Endodermal cell (in vitro differentiated cells): ENCODE measurements at regions not wholly inside any gene's neighbourhood (a gene's known extent, or its start where the extent isn't known, plus 50 kb on each side); places are given as distances from the start of the nearest gene placed in this dataset.

ENCODE experiments used
- DNase-seq: peaks from one replicate; pipeline ENCODE4 v3.0.0-alpha.2; 2017
- H3K27ac ChIP-seq: 2 replicates; pipeline ENCODE4 v1.5.1; 2013; ENCODE audit warnings: mild to moderate bottlenecking, low read depth, low read length, moderate library complexity
- H3K27me3 ChIP-seq: 2 replicates; pipeline ENCODE4 v1.6.1; 2013; ENCODE audit warnings: mild to moderate bottlenecking, low read length, moderate library complexity; ENCODE audit not compliant: insufficient read depth, control insufficient read depth, poor library complexity, severe bottlenecking
- H3K36me3 ChIP-seq: 2 replicates; pipeline ENCODE4 v1.7.0; 2013; ENCODE audit warnings: mild to moderate bottlenecking, low read length, moderate library complexity; ENCODE audit not compliant: control insufficient read depth, insufficient read depth
- H3K4me1 ChIP-seq: one replicate; pipeline ENCODE4 v1.7.0; 2013; ENCODE audit warnings: low read length; ENCODE audit not compliant: control insufficient read depth, insufficient read depth
- H3K4me3 ChIP-seq: 2 replicates; pipeline ENCODE4 v1.5.1; 2013; ENCODE audit warnings: mild to moderate bottlenecking, low read length, moderate library complexity
- H3K9ac ChIP-seq: 2 replicates; pipeline ENCODE4 v1.6.1; 2013; ENCODE audit warnings: mild to moderate bottlenecking, low read length, moderate library complexity; ENCODE audit not compliant: poor library complexity, severe bottlenecking; ENCODE audit errors: extremely low read depth
- H3K9me3 ChIP-seq: 2 replicates; pipeline ENCODE4 v1.6.1; 2013; ENCODE audit warnings: mild to moderate bottlenecking, low read length, moderate library complexity; ENCODE audit not compliant: control insufficient read depth
- H3K27ac Mint-ChIP-seq: 2 replicates; pipeline ENCODE4 v1.8.0; 2020; ENCODE audit warnings: mixed read lengths
- H3K27me3 Mint-ChIP-seq: 2 replicates; pipeline ENCODE4 v1.8.0; 2021; ENCODE audit warnings: mild to moderate bottlenecking, mixed read lengths; ENCODE audit not compliant: insufficient read depth
- H3K36me3 Mint-ChIP-seq: 2 replicates; pipeline ENCODE4 v1.8.0; 2020; ENCODE audit warnings: low read depth, mixed read lengths
- H3K4me1 Mint-ChIP-seq: 2 replicates; pipeline ENCODE4 v1.8.0; 2020; ENCODE audit warnings: mixed read lengths
- H3K4me3 Mint-ChIP-seq: 2 replicates; pipeline ENCODE4 v1.8.0; 2020; ENCODE audit warnings: mild to moderate bottlenecking, moderate library complexity, mixed read lengths
- H3K9me3 Mint-ChIP-seq: 2 replicates; pipeline ENCODE4 v1.8.0; 2020; ENCODE audit warnings: mild to moderate bottlenecking, mixed read lengths
- CTCF ChIP-seq: fragments of 200-600 bp; sonication (generic); conservative IDR thresholded peaks from 2 replicates; pipeline ENCODE4 v1.5.0; 2021; ENCODE audit warnings: antibody characterized with exemption, mild to moderate bottlenecking
- WGBS, 2 experiments: methylation state at CpG; one replicate each; pipeline versions ENCODE4 v1.1.5 to v1.1.7; 2013; ENCODE audit warnings: missing lambda C conversion rate in 2 of 2, mixed read lengths in 1 of 2; ENCODE audit not compliant: insufficient coverage in 1 of 2, insufficient read length in 1 of 2; 5-methylcytosine and 5-hydroxymethylcytosine counted together

- Histone ChIP-seq H3K4me1 (peaks cover 5% of the 10 kb centered on the region), H3K36me3 (no peaks in the 10 kb centered on the region), H3K27me3 (no peaks in the 10 kb centered on the region), H3K9ac (no peak overlapping the region), H3K27ac (no peak overlapping the region), H3K9me3 (no peaks in the 10 kb centered on the region), H3K4me3 (no peak overlapping the region)
- WGBS, 2 experiments: 91 to 100% methylated on average over 1 of the region's 1 CpG
- H3K27me3 Mint-ChIP-seq: no peaks in the 10 kb centered on the region
- no peaks in the 10 kb centered on the region for H3K36me3 Mint-ChIP-seq
- H3K27ac Mint-ChIP-seq: no peak overlapping the region
- no peak for DNase-seq
- peaks cover 14% of the 10 kb centered on the region for H3K4me1 Mint-ChIP-seq
- TF ChIP-seq CTCF: no peak
- no peak overlapping the region for H3K4me3 Mint-ChIP-seq
- no peaks in the 10 kb centered on the region for H3K9me3 Mint-ChIP-seq
These were observed 1226.6 kb upstream of the ADGRL3 start for GRCh38 chr4:59973492-59973891.

- no peaks in the 10 kb centered on the region for H3K9me3 Mint-ChIP-seq
- TF ChIP-seq CTCF: no peak
- Histone ChIP-seq H3K9ac (no peak overlapping the region), H3K4me3 (no peak overlapping the region), H3K27me3 (no peaks in the 10 kb centered on the region), H3K27ac (no peak overlapping the region), H3K36me3 (no peaks in the 10 kb centered on the region), H3K4me1 (no peaks in the 10 kb centered on the region), H3K9me3 (no peaks in the 10 kb centered on the region)
- H3K27me3 Mint-ChIP-seq: no peaks in the 10 kb centered on the region
- peaks cover 12% of the 10 kb centered on the region for H3K4me1 Mint-ChIP-seq
- H3K27ac Mint-ChIP-seq: no peak overlapping the region
- H3K4me3 Mint-ChIP-seq: no peak overlapping the region
- 80 to 86% methylated on average over 1 of the region's 1 CpG for whole genome bisulfite sequencing, 2 experiments
- no peaks in the 10 kb centered on the region for H3K36me3 Mint-ChIP-seq
- DNase-seq: no peak
These were observed 1221.1 kb upstream of the ADGRL3 start for GRCh38 chr4:59979061-59979460.

- no peak overlapping the region for H3K27ac ChIP-seq
- peaks cover 9% of the 10 kb centered on the region for H3K4me1 Mint-ChIP-seq
- no peak overlapping the region for H3K4me3 ChIP-seq
- no peak overlapping the region for H3K27ac Mint-ChIP-seq
- no peak overlapping the region for H3K9ac ChIP-seq
- no peaks in the 10 kb centered on the region for H3K27me3 Mint-ChIP-seq
- H3K9me3 ChIP-seq: no peaks in the 10 kb centered on the region
- H3K4me1 ChIP-seq: no peaks in the 10 kb centered on the region
- no peak overlapping the region for H3K4me3 Mint-ChIP-seq
- WGBS, 2 experiments: 79% methylated on average over 1 of the region's 1 CpG; no CpG with 5 or more reads in 1 of the 2 experiments
- no peaks in the 10 kb centered on the region for H3K27me3 ChIP-seq
- no peaks in the 10 kb centered on the region for H3K36me3 Mint-ChIP-seq
- DNase-seq: no peak
- no peaks in the 10 kb centered on the region for H3K36me3 ChIP-seq
- H3K9me3 Mint-ChIP-seq: no peaks in the 10 kb centered on the region
- TF ChIP-seq CTCF: no peak
These were observed 1216.3 kb upstream of the ADGRL3 start for GRCh38 chr4:59983852-59984251.
